Heart right ventricle (tissue), 16 donors: ENCODE measurements at regions not wholly inside any gene's neighbourhood (a gene's known extent, or its start where the extent isn't known, plus 50 kb on each side); places are given as distances from the start of the nearest gene placed in this dataset.
A peak's percentile ranks its signal among the peaks of the same experiment; 100 is the strongest.

ENCODE experiments used
- ATAC-seq, 8 donors: fragments of 200-7000 bp; cut with Tn5 transposase; one replicate each; pipeline ENCODE4 v1.9.1; 2020; ENCODE audit warnings: mild to moderate bottlenecking in 8 of 8, moderate library complexity in 8 of 8, moderate number of reproducible peaks in 1 of 8
- DNase-seq, 2 donors: peaks; one replicate each; pipeline ENCODE4 v3.0.0-alpha.2; 2020
- H3K27ac ChIP-seq, 10 donors: fragments of 200-600 bp; sonication (generic) in 2 of 10; one replicate each; pipeline versions ENCODE4 v1.5.0 to v1.8.0; 2020 to 2022; ENCODE audit warnings: mild to moderate bottlenecking in 3 of 10
- H3K27me3 ChIP-seq, 7 donors: fragments of 200-600 bp; one replicate each; pipeline ENCODE4 v1.8.0; 2021 to 2022; ENCODE audit warnings: mild to moderate bottlenecking in 2 of 7
- H3K36me3 ChIP-seq, 9 donors: fragments of 200-600 bp; sonication (generic) in 1 of 9; one replicate each; pipeline versions ENCODE4 v1.5.0 to v1.8.0; 2020 to 2022; ENCODE audit warnings: mild to moderate bottlenecking in 2 of 9
- H3K4me1 ChIP-seq, 9 donors: fragments of 200-600 bp; sonication (generic) in 1 of 9; one replicate each; pipeline versions ENCODE4 v1.5.0 to v1.8.0; 2020 to 2022; ENCODE audit warnings: mild to moderate bottlenecking in 4 of 9
- H3K4me3 ChIP-seq, 10 donors: fragments of 200-600 bp; sonication (generic) in 2 of 10; one replicate each; pipeline versions ENCODE4 v1.5.0 to v1.8.0; 2020 to 2022; ENCODE audit warnings: mild to moderate bottlenecking in 7 of 10, moderate library complexity in 2 of 10
- H3K9me3 ChIP-seq, 11 donors: fragments of 200-600 bp in 10 of 11; sonication (generic) in 2 of 11; one replicate each; pipeline versions ENCODE4 v1.5.0 to v1.8.0; 2013 to 2022; ENCODE audit warnings: mild to moderate bottlenecking in 2 of 11, control low read depth in 1 of 11, moderate library complexity in 1 of 11
- WGBS, 2 donors: extraction: QIAGEN DNeasy Blood & Tissue Kit; methylation state at CpG; one replicate each; pipeline ENCODE4 v1.1.7; 2013; ENCODE audit warnings: inconsistent platforms in 1 of 2; 5-methylcytosine and 5-hydroxymethylcytosine counted together
- intact Hi-C, 10 donors: fragments of 100-400 bp; cut with DNase I; formaldehyde crosslinking; loops; one replicate each; pipeline versions ENCODE4 v1.11.1 to v1.14.2; 2022
- TF ChIP-seq, protein P1 (sequence below), 9 donors: fragments of 200-600 bp; sonication (generic) in 2 of 9; IDR thresholded peaks; one replicate each; pipeline versions ENCODE4 v1.5.0 to v1.8.0; 2021 to 2022; ENCODE audit warnings: antibody characterized with exemption in 9 of 9, mild to moderate bottlenecking in 5 of 9, moderate library complexity in 1 of 9
- donor health status: Arrhythmogenic right ventricular cardiomyopathy.
- donor health status: ischemic (EF 13 %, LVEDD 7.1; RV severe dilation, severe dysfunction).
- donor health status: healthy with polysubstance abuse.
- donor health status: DM: no; HTN: yes; CAD: no.
- donor health status: DM: no; HTN: no; CAD: no.
- donor health status: ischemic (EF 25% LVEDD 6.9; RV normal size, moderate dysfunction).
- donor health status: ischemic (EF 25% LVEDD 5.7; RV mildly dilated, moderate dysfunction).
- donor health status: healthy.
- donor health status: DM: yes; HTN: yes; CAD: no.
- donor health status: Ischemic cardiomyopathy.
- donor health status: ischemic (EF 35%, LVEDD 5.7; RV mildly dilated, moderate dysfunction).
- donor health status: nonischemic (EF 11% LVEDD 7.7; RV severe dilation, severe dysfunction).
- donor health status: DM: yes; HTN: yes; CAD: no.
- donor health status: PGD.
- donor health status: ischemic (EF 29% LVEDD 5.4; RV normal size, mild dysfunction).
- donor health status: nonischemic (EF 23%, LVEDD 6.1; RV moderate dilation, normal function).

DNA sequence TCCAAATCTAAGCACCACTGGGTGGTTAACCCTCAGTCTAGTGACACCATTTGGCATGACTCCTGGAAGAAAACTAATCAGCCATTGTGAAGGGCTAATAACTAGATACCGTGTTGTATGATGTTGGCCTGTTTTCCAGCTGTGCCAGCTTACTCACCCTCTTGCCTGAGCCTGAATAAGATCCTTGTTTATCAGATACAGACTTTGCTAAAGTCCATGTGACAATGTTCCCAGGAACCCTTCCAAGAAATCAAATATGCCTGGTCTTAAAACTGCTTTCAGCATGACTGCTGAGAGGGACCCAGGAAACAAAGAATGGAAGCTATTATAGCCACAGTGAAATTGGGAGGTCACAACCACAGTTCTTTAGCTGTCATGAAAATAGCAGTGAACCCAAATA is 640.8 kb upstream of the INTU start:
- Histone ChIP-seq H3K27ac (no peak overlapping the region), H3K36me3 (no peaks in the 10 kb centered on the region), H3K9me3 (peaks cover 0 to 7% (median 0%) of the 10 kb centered on the region in 11 donors), H3K4me3 (no peak overlapping the region), H3K4me1 (no peaks in the 10 kb centered on the region), H3K27me3 (no peaks in the 10 kb centered on the region)
- intact Hi-C loops = loop anchor here in 1 of 10 donors (1.0 kb wide), 1 partner anchor 10 kb away; no protein-coding TSS in a partner anchor
- 44 to 63% methylated on average over 1 of the region's 1 CpG for WGBS, 2 donors
- peak in 3 of 8 donors; percentile 24 to 82 (median 44) for ATAC-seq
- DNase-seq = no peak
- TF ChIP-seq, protein P1, sequence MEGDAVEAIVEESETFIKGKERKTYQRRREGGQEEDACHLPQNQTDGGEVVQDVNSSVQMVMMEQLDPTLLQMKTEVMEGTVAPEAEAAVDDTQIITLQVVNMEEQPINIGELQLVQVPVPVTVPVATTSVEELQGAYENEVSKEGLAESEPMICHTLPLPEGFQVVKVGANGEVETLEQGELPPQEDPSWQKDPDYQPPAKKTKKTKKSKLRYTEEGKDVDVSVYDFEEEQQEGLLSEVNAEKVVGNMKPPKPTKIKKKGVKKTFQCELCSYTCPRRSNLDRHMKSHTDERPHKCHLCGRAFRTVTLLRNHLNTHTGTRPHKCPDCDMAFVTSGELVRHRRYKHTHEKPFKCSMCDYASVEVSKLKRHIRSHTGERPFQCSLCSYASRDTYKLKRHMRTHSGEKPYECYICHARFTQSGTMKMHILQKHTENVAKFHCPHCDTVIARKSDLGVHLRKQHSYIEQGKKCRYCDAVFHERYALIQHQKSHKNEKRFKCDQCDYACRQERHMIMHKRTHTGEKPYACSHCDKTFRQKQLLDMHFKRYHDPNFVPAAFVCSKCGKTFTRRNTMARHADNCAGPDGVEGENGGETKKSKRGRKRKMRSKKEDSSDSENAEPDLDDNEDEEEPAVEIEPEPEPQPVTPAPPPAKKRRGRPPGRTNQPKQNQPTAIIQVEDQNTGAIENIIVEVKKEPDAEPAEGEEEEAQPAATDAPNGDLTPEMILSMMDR (IDR thresholded peaks at IDR 0.05) = no peak

GRCh38 chr4:126992910-126993309 is 639.8 kb upstream of the INTU start:
- no peaks in the 10 kb centered on the region for H3K27me3 ChIP-seq
- TF ChIP-seq, protein P1 (IDR thresholded peaks at IDR 0.05) = no peak
- no peaks in the 10 kb centered on the region for H3K36me3 ChIP-seq
- H3K4me3 ChIP-seq = no peak overlapping the region
- intact Hi-C loops = no loop called here
- 95 to 100% methylated on average over 1 of the region's 1 CpG for WGBS, 2 donors
- peaks cover 0 to 4% (median 0%) of the 10 kb centered on the region in 11 donors for H3K9me3 ChIP-seq
- ATAC-seq (no peak), DNase-seq (no peak)
- H3K4me1 ChIP-seq = peaks cover 0 to 4% (median 0%) of the 10 kb centered on the region in 9 donors
- H3K27ac ChIP-seq = no peak overlapping the region

DNA sequence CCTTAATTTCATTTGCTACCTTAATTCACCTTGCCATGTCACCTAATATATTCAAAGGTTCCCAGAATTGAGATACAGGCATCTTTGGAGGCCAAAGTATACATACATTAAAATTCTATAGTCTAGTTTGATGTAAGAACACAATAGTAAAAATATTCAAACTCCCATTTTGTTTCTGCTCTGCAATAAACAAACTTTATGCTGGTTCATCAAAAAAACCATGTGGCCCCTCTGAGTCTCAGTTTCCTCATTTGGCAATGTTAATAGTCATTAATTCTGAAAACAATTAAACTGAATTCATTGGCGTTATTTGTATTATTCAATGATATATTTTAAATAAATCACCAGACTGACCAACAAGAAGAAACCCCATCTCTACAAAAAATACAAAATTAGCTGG is 639.4 kb upstream of the INTU start:
- no peaks in the 10 kb centered on the region for H3K36me3 ChIP-seq
- no peaks in the 10 kb centered on the region for H3K27me3 ChIP-seq
- no peak for ATAC-seq
- no peak overlapping the region for H3K4me3 ChIP-seq
- intact Hi-C loops = no loop called here
- no peak overlapping the region for H3K27ac ChIP-seq
- DNase-seq = no peak
- TF ChIP-seq, protein P1 (IDR thresholded peaks at IDR 0.05) = no peak
- H3K9me3 ChIP-seq = peaks cover 0 to 4% (median 0%) of the 10 kb centered on the region in 11 donors
- peaks cover 0 to 4% (median 0%) of the 10 kb centered on the region in 9 donors for H3K4me1 ChIP-seq
- WGBS, 2 donors = 89 to 95% methylated on average over 1 of the region's 1 CpG

DNA sequence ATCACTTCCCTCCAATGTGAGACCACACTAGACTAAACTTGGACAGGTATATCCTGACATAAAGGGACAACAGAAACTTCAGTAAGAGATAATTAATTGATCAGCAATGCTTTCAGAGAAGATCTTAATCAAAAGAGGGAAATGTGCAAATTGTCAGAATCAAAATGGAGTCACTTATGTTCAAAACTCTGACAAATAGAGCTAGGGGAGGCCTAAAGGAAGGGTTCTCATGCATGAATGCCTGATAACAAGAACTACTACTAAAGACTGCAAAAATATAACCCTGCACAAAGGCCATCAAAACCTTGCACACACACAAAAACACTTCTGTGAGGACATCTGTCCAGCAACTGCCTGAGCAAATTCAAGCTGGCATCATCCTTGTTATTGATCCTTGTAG is 637.5 kb upstream of the INTU start:
- DNase-seq (no peak), ATAC-seq (no peak)
- intact Hi-C loops = no loop called here
- peaks cover 0 to 4% (median 0%) of the 10 kb centered on the region in 11 donors for H3K9me3 ChIP-seq
- H3K27me3 ChIP-seq = no peaks in the 10 kb centered on the region
- H3K4me3 ChIP-seq = no peak overlapping the region
- no peaks in the 10 kb centered on the region for H3K36me3 ChIP-seq
- no peak overlapping the region for H3K27ac ChIP-seq
- peaks cover 0 to 4% (median 0%) of the 10 kb centered on the region in 9 donors for H3K4me1 ChIP-seq
- TF ChIP-seq, protein P1 (IDR thresholded peaks at IDR 0.05) = no peak
